OCI-LY7 (cell line): ENCODE measurements at regions not wholly inside any gene's neighbourhood (a gene's known extent, or its start where the extent isn't known, plus 50 kb on each side); places are given as distances from the start of the nearest gene placed in this dataset.

Experiments used
- BruUV-seq: library from RNA; stranded (reverse); fragments of 400-500 nt; replicated peaks from 2 replicates; lab custom pipeline; 2021; lab: Mats Ljungman, UMichigan
- CTCF ChIA-PET: fragments of 300-600 bp; sonication (Branson Sonifier 250); formaldehyde crosslinking; loops from one replicate; lab custom pipeline; 2022; ENCODE audit warnings: antibody characterized with exemption; ENCODE audit not compliant: unreplicated experiment; lab: Charles Lee
- POLR2A ChIA-PET: fragments of 300-600 bp; sonication (Branson Sonifier 250); formaldehyde crosslinking; loops from one replicate; lab custom pipeline; 2022; ENCODE audit warnings: antibody characterized with exemption; lab: Charles Lee
- DNase-seq: peaks from one replicate; pipeline ENCODE4 v3.0.0-alpha.2; 2015; ENCODE audit warnings: low spot score
- H2AFZ ChIP-seq: fragments of 200-600 bp; sonication (generic), shearing (Covaris generic); 2 replicates; pipeline ENCODE4 v1.6.1; 2014; ENCODE audit warnings: mild to moderate bottlenecking, antibody characterized with exemption, low read length, moderate library complexity
- H3K27ac ChIP-seq: fragments of 200-600 bp; sonication (generic); 2 replicates; pipeline ENCODE4 v1.5.1; 2014; ENCODE audit warnings: mixed run types, low read depth, mild to moderate bottlenecking, moderate library complexity, low read length, inconsistent platforms; ENCODE audit not compliant: poor library complexity, severe bottlenecking
- H3K36me3 ChIP-seq: fragments of 200-600 bp; sonication (generic); 2 replicates; pipeline ENCODE4 v1.6.1; 2014; ENCODE audit warnings: mild to moderate bottlenecking, antibody characterized with exemption, low read length, moderate library complexity, mixed read lengths; ENCODE audit not compliant: insufficient read depth
- H3K4me1 ChIP-seq: fragments of 200-600 bp; sonication (generic); 2 replicates; pipeline ENCODE4 v1.5.1; 2014; ENCODE audit warnings: mild to moderate bottlenecking, low read length; ENCODE audit not compliant: insufficient read depth, poor library complexity, severe bottlenecking
- H3K4me2 ChIP-seq: fragments of 200-600 bp; sonication (generic); 2 replicates; pipeline ENCODE4 v1.6.1; 2014; ENCODE audit warnings: mild to moderate bottlenecking, low read length
- H3K4me3 ChIP-seq: fragments of 200-600 bp; sonication (generic); 2 replicates; pipeline ENCODE4 v1.5.1; 2014; ENCODE audit warnings: mild to moderate bottlenecking, low read depth, low read length; ENCODE audit not compliant: poor library complexity, severe bottlenecking
- H3K79me2 ChIP-seq: fragments of 200-600 bp; sonication (generic); 2 replicates; pipeline ENCODE4 v1.6.1; 2016; ENCODE audit warnings: low read depth, mild to moderate bottlenecking, low read length, moderate library complexity, mixed read lengths; ENCODE audit not compliant: insufficient read depth
- H3K9me2 ChIP-seq: fragments of 200-600 bp; sonication (generic); 2 replicates; pipeline ENCODE4 v1.6.1; 2016; ENCODE audit warnings: mild to moderate bottlenecking, low read length, mixed read lengths; ENCODE audit not compliant: insufficient read depth
- H3K9me3 ChIP-seq: fragments of 200-600 bp; sonication (generic); 2 replicates; pipeline ENCODE4 v1.6.1; 2014; ENCODE audit warnings: mild to moderate bottlenecking, mixed run types, low read length, mixed read lengths
- H4K20me1 ChIP-seq: fragments of 200-600 bp; sonication (generic); 2 replicates; pipeline ENCODE4 v1.6.1; 2014; ENCODE audit warnings: mild to moderate bottlenecking, antibody characterized with exemption, low read length, moderate library complexity, mixed read lengths; ENCODE audit not compliant: insufficient read depth
- CTCF ChIP-seq: fragments of 200-600 bp; sonication (generic); conservative IDR thresholded peaks from 2 replicates; pipeline ENCODE4 v1.5.1; 2014; ENCODE audit warnings: mild to moderate bottlenecking, antibody characterized with exemption, low read length, moderate library complexity, mixed read lengths
- EZH2phosphoT487 ChIP-seq: fragments of 200-600 bp; sonication (generic); IDR thresholded peaks from 2 replicates; pipeline ENCODE4 v1.6.1; 2018; ENCODE audit warnings: low read depth, borderline replicate concordance, mild to moderate bottlenecking, mixed run types, antibody characterized with exemption, low read length, moderate library complexity, mixed read lengths
- intact Hi-C: fragments of 100-400 bp; cut with micrococcal nuclease; formaldehyde crosslinking; loops from one replicate; pipeline ENCODE4 v1.10.0; 2022; ENCODE audit not compliant: unreplicated experiment

DNA sequence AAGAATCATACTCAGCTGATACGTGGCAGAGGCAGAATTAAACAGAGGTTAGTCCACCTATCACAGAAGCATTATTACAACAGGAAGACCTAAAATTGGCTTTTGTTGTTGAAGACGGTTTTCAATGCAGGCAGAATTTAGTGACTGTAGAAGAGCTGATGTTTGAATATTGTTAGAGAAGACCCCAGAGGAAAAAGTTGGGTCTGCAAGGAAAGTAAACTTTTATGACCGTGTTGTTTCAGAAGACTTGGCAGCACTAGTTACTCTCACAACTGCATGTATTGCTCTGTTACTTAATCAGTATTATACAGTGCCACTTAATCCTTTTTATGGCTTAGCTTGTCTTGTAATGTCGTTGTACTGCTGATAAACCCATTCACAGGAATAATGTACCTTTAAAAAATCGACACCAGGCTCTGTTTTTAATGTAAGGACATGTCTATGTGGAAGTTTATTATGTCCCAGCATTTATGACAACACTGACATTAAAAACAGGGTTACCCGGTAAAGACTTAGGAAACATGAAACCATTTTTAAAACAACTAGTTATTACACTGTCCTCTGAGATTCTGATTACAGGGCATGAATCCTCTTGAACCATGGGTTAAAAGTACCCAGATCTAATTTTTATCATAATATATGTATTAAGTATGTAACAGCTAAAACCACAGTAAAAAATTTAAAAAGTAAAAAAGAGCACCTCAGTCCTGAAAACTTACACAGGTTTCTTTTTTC lies 235.4 kb downstream of the TTLL7 start:
- Histone ChIP-seq H4K20me1 (no peaks in the 10 kb centered on the region), H3K4me3 (peak overlapping the region; percentile 63), H3K9me3 (no peaks in the 10 kb centered on the region; the same call in 1 of the 2 replicates), H3K36me3 (no peaks in the 10 kb centered on the region), H3K9me2 (no peaks in the 10 kb centered on the region), H3K4me2 (peak overlapping the region; percentile 81), H2AFZ (peak overlapping the region; percentile 99), H3K79me2 (no peaks in the 10 kb centered on the region), H3K4me1 (peaks cover 89% of the 10 kb centered on the region), H3K27ac (peak overlapping the region; percentile 96)
- TSS peak; percentile 97 for BruUV-seq
- no peak for TF ChIP-seq EZH2phosphoT487
- TF ChIP-seq CTCF: no peak
- DNase-seq: peak; percentile 76
- ChIA-PET CTCF (interaction anchor here (1.0 kb wide), 1 partner anchor 21 kb away, joined by 3 read pairs; no protein-coding TSS in a partner anchor), POLR2A (interaction anchor here (0.6 to 1.7 kb wide), 10 partner anchors 12 to 1929 kb away, joined by 3 to 6 read pairs (median 3); partner anchors contain the start of gene PRKACB)
- intact Hi-C loops: loop anchor here (5.0 to 10.0 kb wide), 7 partner anchors 136 to 1659 kb away; partner anchors contain the start of genes GNG5, PRKACB, SAMD13 and SPATA1

DNA sequence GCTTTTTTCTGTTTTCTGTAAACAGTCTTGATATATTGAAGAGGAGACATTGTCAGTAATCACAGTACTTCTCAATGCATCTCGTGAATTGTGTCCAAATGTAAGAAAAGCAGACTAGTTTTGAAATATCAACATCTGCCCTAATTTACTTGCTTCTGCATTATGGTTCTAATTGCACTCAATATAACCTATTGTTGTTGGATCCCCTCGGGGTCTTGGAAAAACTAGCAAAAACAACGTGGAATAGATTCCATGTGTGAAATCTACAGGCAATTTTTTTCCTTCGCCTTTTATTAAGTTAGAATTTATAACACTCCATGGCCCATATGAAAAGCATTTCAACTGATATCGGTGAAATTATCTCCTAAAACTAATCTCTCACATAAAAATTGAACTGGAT lies 236.5 kb downstream of the TTLL7 start:
- ChIA-PET POLR2A (interaction anchor here (1.5 kb wide), 1 partner anchor 135 kb away, joined by 4 read pairs; no protein-coding TSS in a partner anchor), CTCF (no interaction called here)
- no peaks in the 10 kb centered on the region for H3K9me3 ChIP-seq
- TF ChIP-seq EZH2phosphoT487 (no peak), CTCF (no peak)
- H3K4me2 ChIP-seq: peak overlapping the region; percentile 81
- peak overlapping the region; percentile 96 for H3K27ac ChIP-seq
- H3K36me3 ChIP-seq: no peaks in the 10 kb centered on the region
- BruUV-seq: no TSS peak
- H2AFZ ChIP-seq: peak overlapping the region; percentile 99; the same call in 1 of the 2 replicates
- intact Hi-C loops: loop anchor here (5.0 to 10.0 kb wide), 7 partner anchors 135 to 1658 kb away; partner anchors contain the start of genes GNG5, PRKACB, SAMD13 and SPATA1
- H3K9me2 ChIP-seq: no peaks in the 10 kb centered on the region
- H3K4me1 ChIP-seq: peaks cover 78% of the 10 kb centered on the region
- H3K79me2 ChIP-seq: no peaks in the 10 kb centered on the region
- peak overlapping the region; percentile 63 for H3K4me3 ChIP-seq
- H4K20me1 ChIP-seq: no peaks in the 10 kb centered on the region
- no peak for DNase-seq
